IMR-90 (cell line): ENCODE measurements at regions not wholly inside any gene's neighbourhood (a gene's known extent, or its start where the extent isn't known, plus 50 kb on each side); places are given as distances from the start of the nearest gene placed in this dataset.

Experiments
- ATAC-seq: fragments of 200-7000 bp; cut with Tn5 transposase; 2 replicates; pipeline ENCODE4 v1.9.1; 2020; ENCODE audit warnings: low read depth, mild to moderate bottlenecking, moderate library complexity
- BruUV-seq: library from RNA; stranded (reverse); fragments of 400-500 nt; replicated peaks from 2 replicates; lab custom pipeline; 2021; lab: Mats Ljungman, UMichigan
- CTCF ChIA-PET: fragments of 300-600 bp; formaldehyde crosslinking; extraction: SDS; loops from one replicate; lab custom pipeline; 2021; ENCODE audit warnings: antibody characterized with exemption; lab: Yijun Ruan, JAX
- POLR2A ChIA-PET: fragments of 300-600 bp; sonication (Branson Sonifier 250); formaldehyde crosslinking; loops from one replicate; lab custom pipeline; 2022; ENCODE audit warnings: antibody characterized with exemption; ENCODE audit not compliant: unreplicated experiment; lab: Charles Lee
- DNase-seq: peaks from one replicate; pipeline ENCODE4 v3.0.0; 2013
- H2AFZ ChIP-seq: replicated peaks from 2 replicates; pipeline ENCODE3; 2013; ENCODE audit warnings: low read length, mild to moderate bottlenecking; ENCODE audit not compliant: poor library complexity
- H2AK5ac ChIP-seq: 2 replicates; pipeline ENCODE4 v1.6.1; 2013; ENCODE audit warnings: low read depth, low read length, inconsistent platforms
- H2AK9ac ChIP-seq: replicated peaks from 2 replicates; pipeline ENCODE3; 2013; ENCODE audit warnings: mild to moderate bottlenecking, low read depth, low read length, moderate library complexity; ENCODE audit not compliant: poor library complexity
- H2BK120ac ChIP-seq: 2 replicates; pipeline ENCODE4 v1.6.1; 2013; ENCODE audit warnings: low read depth, low read length, inconsistent platforms
- H2BK15ac ChIP-seq: 3 replicates; pipeline ENCODE4 v1.6.1; 2013; ENCODE audit warnings: low read depth, low read length, inconsistent platforms
- H2BK20ac ChIP-seq: 2 replicates; pipeline ENCODE4 v1.6.1; 2013; ENCODE audit warnings: low read depth, mild to moderate bottlenecking, inconsistent platforms, low read length, moderate library complexity
- H2BK5ac ChIP-seq: 2 replicates; pipeline ENCODE4 v1.6.1; 2013; ENCODE audit warnings: mild to moderate bottlenecking, low read depth, low read length, inconsistent platforms; ENCODE audit not compliant: poor library complexity, severe bottlenecking
- H3K14ac ChIP-seq: replicated peaks from 2 replicates; pipeline ENCODE4 v1.6.1; 2013; ENCODE audit warnings: low read depth, low read length, inconsistent platforms
- H3K18ac ChIP-seq: 2 replicates; pipeline ENCODE4 v1.6.1; 2013; ENCODE audit warnings: low read depth, low read length, control low read depth
- H3K23ac ChIP-seq: 2 replicates; pipeline ENCODE4 v1.6.1; 2013; ENCODE audit warnings: low read depth, low read length, inconsistent platforms
- H3K27ac ChIP-seq: 2 replicates; pipeline ENCODE4 v1.5.1; 2013; ENCODE audit warnings: mild to moderate bottlenecking, control low read depth, low read length; ENCODE audit not compliant: insufficient read depth
- H3K27me3 ChIP-seq: 2 replicates; pipeline ENCODE4 v1.6.1; 2013; ENCODE audit warnings: low read length; ENCODE audit not compliant: control insufficient read depth, insufficient read depth
- H3K36me3 ChIP-seq: 2 replicates; pipeline ENCODE4 v1.6.1; 2013; ENCODE audit warnings: low read length, mixed read lengths; ENCODE audit not compliant: control insufficient read depth, insufficient read depth
- H3K4ac ChIP-seq: 2 replicates; pipeline ENCODE4 v1.6.1; 2013; ENCODE audit warnings: low read depth, low read length, inconsistent platforms
- H3K4me1 ChIP-seq: 2 replicates; pipeline ENCODE4 v1.6.1; 2013; ENCODE audit warnings: low read length, mixed read lengths; ENCODE audit not compliant: control insufficient read depth, insufficient read depth
- H3K4me2 ChIP-seq: 2 replicates; pipeline ENCODE4 v1.6.1; 2013; ENCODE audit warnings: low read depth, mild to moderate bottlenecking, control low read depth, low read length, moderate library complexity
- H3K4me3 ChIP-seq: 2 replicates; pipeline ENCODE4 v1.5.1; 2013; ENCODE audit warnings: low read depth, mild to moderate bottlenecking, control low read depth, low read length, moderate library complexity; ENCODE audit not compliant: insufficient read depth
- H3K56ac ChIP-seq: 2 replicates; pipeline ENCODE4 v1.6.1; 2013; ENCODE audit warnings: low read length, inconsistent platforms; ENCODE audit not compliant: insufficient read depth; ENCODE audit errors: extremely low read depth
- H3K79me1 ChIP-seq, 2 experiments: 2 replicates each; pipeline ENCODE4 v1.6.1; 2013; ENCODE audit warnings: low read length in 2 of 2, inconsistent platforms in 1 of 2, low read depth in 1 of 2
- H3K9ac ChIP-seq: 2 replicates; pipeline ENCODE4 v1.6.1; 2013; ENCODE audit warnings: low read depth, low read length, control low read depth
- H3K9me1 ChIP-seq: 2 replicates; pipeline ENCODE4 v1.6.1; 2013; ENCODE audit warnings: low read length, inconsistent platforms; ENCODE audit not compliant: insufficient read depth
- H3K9me3 ChIP-seq: 2 replicates; pipeline ENCODE4 v1.6.1; 2013; ENCODE audit warnings: low read length; ENCODE audit not compliant: control insufficient read depth, insufficient read depth
- H4K20me1 ChIP-seq: 2 replicates; pipeline ENCODE4 v1.6.1; 2013; ENCODE audit warnings: low read length, inconsistent platforms; ENCODE audit not compliant: insufficient read depth
- H4K5ac ChIP-seq: 2 replicates; pipeline ENCODE4 v1.6.1; 2013; ENCODE audit warnings: mild to moderate bottlenecking, low read depth, low read length, control low read depth
- H4K8ac ChIP-seq, 2 experiments: 2 replicates each; pipeline ENCODE4 v1.6.1; 2013; ENCODE audit warnings: low read depth in 2 of 2, low read length in 2 of 2, control low read depth in 1 of 2, inconsistent platforms in 1 of 2
- H4K91ac ChIP-seq: 2 replicates; pipeline ENCODE4 v1.6.1; 2013; ENCODE audit warnings: low read depth, low read length, inconsistent platforms; ENCODE audit not compliant: insufficient read depth
- BHLHE40 ChIP-seq: fragments of 150-350 bp; IDR thresholded peaks from 2 replicates; pipeline ENCODE4 v1.6.1; 2016; ENCODE audit warnings: mild to moderate bottlenecking, low read depth, low read length
- CEBPB ChIP-seq: IDR thresholded peaks from 2 replicates; pipeline ENCODE4 v1.6.1; 2012; ENCODE audit warnings: low read depth, low read length, improper control_type of control experiment
- CHD1 ChIP-seq: IDR thresholded peaks from 2 replicates; pipeline ENCODE4 v1.6.1; 2012; ENCODE audit warnings: low read depth, low read length, improper control_type of control experiment
- CTCF ChIP-seq: conservative IDR thresholded peaks from 2 replicates; pipeline ENCODE4 v1.5.1; 2012; ENCODE audit warnings: mild to moderate bottlenecking, low read depth, low read length, improper control_type of control experiment
- ELK1 ChIP-seq: fragments of 150-350 bp; IDR thresholded peaks from 2 replicates; pipeline ENCODE4 v1.6.1; 2016; ENCODE audit warnings: low read depth, mild to moderate bottlenecking, low read length, moderate library complexity, borderline replicate concordance
- FOS ChIP-seq: fragments of 150-350 bp; IDR thresholded peaks from 2 replicates; pipeline ENCODE4 v1.6.1; 2016; ENCODE audit warnings: low read depth, low read length
- MAFK ChIP-seq: IDR thresholded peaks from 2 replicates; pipeline ENCODE4 v1.6.1; 2012; ENCODE audit warnings: low read depth, low read length, improper control_type of control experiment
- MAZ ChIP-seq: IDR thresholded peaks from 2 replicates; pipeline ENCODE4 v1.6.1; 2012; ENCODE audit warnings: low read depth, mild to moderate bottlenecking, low read length, improper control_type of control experiment, moderate library complexity, borderline replicate concordance
- MXI1 ChIP-seq: IDR thresholded peaks from 2 replicates; pipeline ENCODE4 v1.6.1; 2012; ENCODE audit warnings: low read depth, mild to moderate bottlenecking, low read length, moderate library complexity, borderline replicate concordance
- NFE2L2 ChIP-seq: fragments of 150-350 bp; IDR thresholded peaks from 2 replicates; pipeline ENCODE4 v1.6.1; 2016; ENCODE audit warnings: low read depth, mild to moderate bottlenecking, low read length
- POLR2A ChIP-seq: IDR thresholded peaks from 2 replicates; pipeline ENCODE4 v1.6.1; 2012; ENCODE audit warnings: mild to moderate bottlenecking, low read depth, low read length
- RAD21 ChIP-seq: IDR thresholded peaks from 2 replicates; pipeline ENCODE4 v1.6.1; 2012; ENCODE audit warnings: low read length, improper control_type of control experiment
- RCOR1 ChIP-seq: IDR thresholded peaks from 2 replicates; pipeline ENCODE4 v1.6.1; 2012; ENCODE audit warnings: mild to moderate bottlenecking, low read length, improper control_type of control experiment; ENCODE audit not compliant: insufficient replicate concordance
- RFX5 ChIP-seq: IDR thresholded peaks from 2 replicates; pipeline ENCODE4 v1.8.0; 2012; ENCODE audit warnings: low read depth, mild to moderate bottlenecking, low read length, moderate library complexity
- SMC3 ChIP-seq: fragments of 150-350 bp; IDR thresholded peaks from 2 replicates; pipeline ENCODE4 v1.6.1; 2016; ENCODE audit warnings: low read depth, mild to moderate bottlenecking, antibody characterized with exemption, low read length, moderate library complexity
- USF2 ChIP-seq: fragments of 150-350 bp; IDR thresholded peaks from 2 replicates; pipeline ENCODE4 v1.6.1; 2017; ENCODE audit warnings: mild to moderate bottlenecking, antibody characterized with exemption, low read length, low read depth
- whole genome bisulfite sequencing, 2 experiments: methylation state at CpG; one replicate each; pipeline versions ENCODE4 v1.1.5 to v1.1.7; 2013; ENCODE audit warnings: missing lambda C conversion rate in 2 of 2; ENCODE audit not compliant: insufficient read length in 1 of 2; ENCODE audit errors: extremely low coverage in 2 of 2; 5-methylcytosine and 5-hydroxymethylcytosine counted together
- dilution Hi-C: fragments of 300-500 bp; cut with HindIII; formaldehyde crosslinking; loops from one replicate; pipeline ENCODE4 v1.14.3; 2018; ENCODE audit warnings: low sequenced_read_pairs; ENCODE audit not compliant: unreplicated experiment
- in situ Hi-C: fragments of 300-500 bp; cut with MboI; formaldehyde crosslinking; loops from 3 replicates; pipeline ENCODE4 v1.14.3; 2019; ENCODE audit warnings: low sequenced_read_pairs, inconsistent platforms, mixed read lengths
- intact Hi-C: fragments of 100-400 bp; cut with micrococcal nuclease; formaldehyde crosslinking; loops from 2 replicates; pipeline ENCODE4 v1.10.0; 2022

- Histone ChIP-seq H3K4me3 (no peak overlapping the region), H3K14ac (no peak overlapping the region), H3K9me1 (no peaks in the 10 kb centered on the region), H2AK5ac (no peak overlapping the region), H2BK5ac (no peak overlapping the region), H3K4ac (no peak overlapping the region), H2AFZ (no peak overlapping the region), H3K23ac (no peak overlapping the region), H4K20me1 (no peaks in the 10 kb centered on the region), H2BK15ac (no peak overlapping the region), H2BK120ac (no peak overlapping the region), H3K79me1 (no peaks in the 10 kb centered on the region), H3K18ac (no peak overlapping the region), H4K8ac (no peak overlapping the region), H3K9ac (no peak overlapping the region), H3K27ac (no peak overlapping the region), H3K9me3 (peaks cover 3% of the 10 kb centered on the region), H2BK20ac (no peak overlapping the region), H3K4me2 (no peak overlapping the region), H3K56ac (no peak overlapping the region), H3K27me3 (no peaks in the 10 kb centered on the region), H3K36me3 (no peaks in the 10 kb centered on the region), H4K91ac (no peak overlapping the region), H2AK9ac (no peak overlapping the region), H4K5ac (no peak overlapping the region), H3K4me1 (no peaks in the 10 kb centered on the region)
- intact Hi-C loops (no loop called here), in situ Hi-C loops (no loop called here), dilution Hi-C loops (no loop called here)
- no peak for TF ChIP-seq CHD1
- no peak for TF ChIP-seq MXI1
- no peak for TF ChIP-seq RCOR1
- no peak for TF ChIP-seq CEBPB
- TF ChIP-seq RAD21, result no peak
- TF ChIP-seq RFX5, result no peak
- TF ChIP-seq BHLHE40, result no peak
- no peak for TF ChIP-seq NFE2L2
- no peak for TF ChIP-seq USF2
- no peak for TF ChIP-seq MAZ
- TF ChIP-seq ELK1, result no peak
- no peak for TF ChIP-seq SMC3
- TF ChIP-seq CTCF, result no peak
- no peak for TF ChIP-seq POLR2A
- TF ChIP-seq FOS, result no peak
- no peak for TF ChIP-seq MAFK
- no peak for ATAC-seq
- POLR2A ChIA-PET, result no interaction called here
- CTCF ChIA-PET, result no interaction called here
- no peak for DNase-seq
- no CpG with 5 or more reads among the region's 2 CpGs for WGBS, 2 experiments
- no TSS peak for BruUV-seq
Measured at GRCh38 chr9:117587263-117587662, 116.9 kb upstream of the TLR4 start.
